Amygdala (tissue), 56 donors: ENCODE measurements at regions not wholly inside any gene's neighbourhood (a gene's known extent, or its start where the extent isn't known, plus 50 kb on each side); places are given as distances from the start of the nearest gene placed in this dataset.
A peak's percentile ranks its signal among the peaks of the same experiment; 100 is the strongest.
"Not testable (repeated sequence)": the region's sequence is repeated elsewhere in the genome, so short reads cannot be mapped to it uniquely, and the experiment has no call there.

Source experiments
- DNase-seq, 56 donors: peaks; one replicate each; lab custom pipeline; 2025; lab: John Stamatoyannopoulos, UW

GRCh38 chr16:10312784-10313724, 72.8 kb upstream of the ATF7IP2 start:
- DNase-seq, result no peak

DNA sequence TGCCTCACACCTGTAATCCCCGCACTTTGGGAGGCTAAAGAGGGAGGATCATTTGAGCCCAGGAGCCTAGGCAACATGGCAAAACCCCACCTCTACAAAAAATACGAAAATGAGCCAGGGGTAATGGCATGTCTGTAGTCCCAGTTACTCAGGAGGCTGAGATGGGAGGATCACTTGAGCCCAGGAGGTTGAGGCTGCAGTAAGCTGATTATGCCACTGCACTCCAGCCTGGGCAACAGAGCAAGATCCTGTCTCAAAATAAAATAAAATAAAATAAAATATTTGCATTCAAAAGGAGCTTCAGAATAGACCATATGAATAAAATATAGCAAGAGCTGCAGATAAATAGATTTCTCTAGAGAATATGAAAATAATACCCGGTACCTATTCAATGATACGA, 71.5 kb upstream of the ATF7IP2 start:
- DNase-seq, result no peak

DNA sequence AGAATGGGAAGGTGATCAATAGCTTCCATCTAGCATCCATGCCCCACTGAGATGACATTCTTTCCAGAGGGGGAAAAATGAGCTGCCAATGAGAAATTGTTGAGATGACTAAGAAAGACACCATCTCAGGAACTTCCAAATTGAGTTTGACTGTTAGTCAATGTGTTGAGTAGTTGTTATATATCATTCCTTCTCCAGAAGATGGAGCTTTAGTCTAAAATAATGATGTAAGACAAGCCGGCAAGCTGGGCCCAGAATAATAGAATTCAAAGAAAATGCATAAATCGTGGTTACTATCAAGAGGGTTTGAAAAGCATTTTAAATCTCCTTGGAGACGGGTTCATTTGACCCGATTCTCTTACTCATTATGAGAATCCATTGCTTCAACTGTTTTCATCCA, 71.0 kb upstream of the ATF7IP2 start:
- peak in 3 of 56 donors; percentile 1 to 7 (median 2) for DNase-seq

DNA sequence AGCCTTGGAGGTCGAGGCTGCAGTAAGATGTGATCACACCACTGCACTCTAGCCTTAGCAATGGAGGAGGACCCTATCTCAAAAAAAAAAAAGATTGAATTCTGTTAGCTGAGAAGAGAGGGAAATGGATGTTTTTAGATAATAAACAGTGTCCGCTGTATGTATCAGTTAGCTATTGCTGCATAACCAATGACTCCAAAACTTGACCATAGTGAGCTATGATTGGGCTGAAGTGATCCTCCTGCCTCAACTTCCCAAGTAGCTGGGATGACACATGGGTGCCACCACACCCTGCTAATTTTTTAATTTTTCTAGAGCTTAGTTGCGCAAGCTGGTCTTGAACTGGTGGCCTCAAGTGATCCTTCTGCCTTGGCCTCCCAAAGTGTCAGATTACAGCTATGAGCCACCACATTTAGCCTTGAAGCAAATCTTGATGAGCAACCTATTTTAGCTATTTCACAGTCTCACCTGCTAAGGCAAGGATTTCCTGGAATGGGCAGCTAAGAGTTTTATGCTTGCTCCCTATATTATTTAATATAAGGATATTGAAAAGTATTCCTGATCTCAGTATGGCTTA, 68.3 kb upstream of the ATF7IP2 start:
- DNase-seq, result no peak

GRCh38 chr16:10318798-10319500, 66.9 kb upstream of the ATF7IP2 start:
- peak in 1 of 56 donors; percentile 2 for DNase-seq

DNA sequence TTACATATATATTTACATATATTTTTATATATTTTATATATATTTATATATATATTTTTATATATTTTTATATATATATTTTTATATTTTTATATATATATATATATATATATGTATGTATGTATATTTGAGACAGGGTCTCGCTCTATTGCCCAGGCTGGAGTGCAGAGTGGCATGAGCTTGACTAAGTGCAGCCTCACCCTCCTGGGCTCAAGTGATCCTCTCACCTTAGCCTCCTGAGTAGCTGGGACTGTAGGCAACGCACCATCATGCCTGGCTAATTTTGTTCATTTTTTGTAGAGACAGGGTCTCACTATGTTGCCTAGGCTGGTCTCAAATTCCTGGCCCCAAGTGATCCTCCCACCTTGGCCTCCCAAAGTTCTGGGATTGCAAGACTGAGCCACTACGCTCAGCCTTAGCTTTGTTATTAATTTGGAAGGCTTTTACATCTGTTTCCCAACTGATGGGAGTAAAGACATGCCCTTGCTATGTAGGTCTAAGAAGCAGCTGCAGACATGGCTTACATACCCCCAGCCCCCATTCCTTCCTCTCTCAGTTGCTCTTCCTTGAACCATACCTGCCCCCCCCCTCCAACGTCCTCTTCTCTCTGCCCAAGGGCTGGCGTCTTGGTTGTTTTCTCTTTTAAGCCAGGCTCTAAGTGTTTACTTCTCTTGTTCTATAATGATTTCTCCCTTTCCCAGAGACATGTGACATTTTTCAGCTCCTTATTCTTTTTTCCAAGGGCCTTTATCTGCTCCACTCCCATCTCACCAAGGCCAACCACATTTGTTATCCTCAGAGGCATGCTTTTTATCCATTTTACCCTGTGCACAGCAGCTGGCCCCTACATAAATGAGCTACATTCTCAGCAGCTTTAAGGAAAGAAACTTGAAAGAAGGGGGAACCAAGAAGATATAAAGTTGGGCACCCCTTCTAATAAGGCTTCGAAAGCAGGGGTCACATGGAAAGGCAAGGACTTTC, 64.2 kb upstream of the ATF7IP2 start:
- DNase-seq, result no peak

- DNase-seq, result no peak
These were observed 62.9 kb upstream of the ATF7IP2 start for GRCh38 chr16:10322723-10323527.

- DNase-seq, result no peak
These were observed 62.4 kb upstream of the ATF7IP2 start for GRCh38 chr16:10323528-10323869.

- no peak for DNase-seq
These were observed 61.7 kb upstream of the ATF7IP2 start for GRCh38 chr16:10324210-10324609.

DNA sequence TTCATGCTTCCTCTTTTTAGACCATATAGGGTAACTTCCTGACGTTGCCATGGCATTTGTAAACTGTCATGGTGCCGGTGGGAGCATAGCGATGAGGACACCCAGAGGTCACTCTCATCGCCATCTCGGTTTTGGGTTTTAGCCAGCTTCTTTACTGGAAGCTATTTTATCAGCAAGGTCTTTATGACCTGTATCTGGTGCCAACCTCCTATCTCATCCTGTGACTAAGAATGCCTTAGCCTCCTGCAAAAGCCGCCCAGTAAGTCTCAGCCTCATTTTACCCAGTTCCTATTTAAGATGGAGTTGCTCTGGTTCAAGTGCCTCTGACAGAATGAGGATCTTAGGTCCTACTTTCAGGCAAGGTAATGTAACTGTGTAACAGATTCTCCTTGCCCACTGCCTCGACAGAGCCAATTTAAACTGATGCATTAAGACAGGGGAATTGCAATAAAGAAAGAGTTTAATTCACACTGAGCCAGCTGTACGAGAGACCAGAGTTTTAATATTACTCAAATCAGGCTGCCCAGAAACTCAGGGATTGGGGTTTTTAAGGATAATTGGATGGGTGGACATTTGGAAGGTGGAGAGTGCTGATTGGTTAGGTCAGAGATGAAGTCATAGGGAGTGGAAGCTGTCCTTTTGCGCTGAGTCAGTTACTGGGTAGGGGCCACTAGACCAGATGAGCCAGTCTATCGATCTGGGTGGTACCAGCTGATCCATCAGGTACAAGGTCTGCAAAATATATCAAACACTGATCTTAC, 59.9 kb upstream of the ATF7IP2 start:
- DNase-seq, result no peak

DNA sequence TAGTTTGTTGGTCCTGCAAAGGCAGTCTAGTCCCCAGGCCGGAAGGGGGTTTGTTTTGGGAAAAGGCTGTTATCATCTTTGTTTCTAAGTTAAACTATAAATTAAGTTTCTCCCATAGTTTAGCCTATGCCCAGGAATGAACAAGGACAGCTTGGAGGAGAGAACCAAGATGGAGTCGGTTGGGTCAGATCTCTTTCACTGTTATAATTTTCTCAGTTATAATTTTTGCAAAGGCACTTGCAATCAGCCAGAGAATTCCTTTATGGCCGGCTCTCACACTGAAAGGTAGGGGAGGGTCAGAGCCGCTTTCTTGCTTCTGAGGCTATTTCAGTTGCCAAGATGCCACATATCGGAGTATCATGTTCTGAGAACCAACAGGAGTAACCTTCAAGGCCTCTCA, 59.2 kb upstream of the ATF7IP2 start:
- DNase-seq, result no peak

GRCh38 chr16:10328291-10328690, 57.6 kb upstream of the ATF7IP2 start:
- not testable (repeated sequence) for DNase-seq

- DNase-seq, result no peak
These were observed 53.6 kb upstream of the ATF7IP2 start for GRCh38 chr16:10332241-10332640.

GRCh38 chr16:10332775-10333174, 53.1 kb upstream of the ATF7IP2 start:
- no peak for DNase-seq

DNA sequence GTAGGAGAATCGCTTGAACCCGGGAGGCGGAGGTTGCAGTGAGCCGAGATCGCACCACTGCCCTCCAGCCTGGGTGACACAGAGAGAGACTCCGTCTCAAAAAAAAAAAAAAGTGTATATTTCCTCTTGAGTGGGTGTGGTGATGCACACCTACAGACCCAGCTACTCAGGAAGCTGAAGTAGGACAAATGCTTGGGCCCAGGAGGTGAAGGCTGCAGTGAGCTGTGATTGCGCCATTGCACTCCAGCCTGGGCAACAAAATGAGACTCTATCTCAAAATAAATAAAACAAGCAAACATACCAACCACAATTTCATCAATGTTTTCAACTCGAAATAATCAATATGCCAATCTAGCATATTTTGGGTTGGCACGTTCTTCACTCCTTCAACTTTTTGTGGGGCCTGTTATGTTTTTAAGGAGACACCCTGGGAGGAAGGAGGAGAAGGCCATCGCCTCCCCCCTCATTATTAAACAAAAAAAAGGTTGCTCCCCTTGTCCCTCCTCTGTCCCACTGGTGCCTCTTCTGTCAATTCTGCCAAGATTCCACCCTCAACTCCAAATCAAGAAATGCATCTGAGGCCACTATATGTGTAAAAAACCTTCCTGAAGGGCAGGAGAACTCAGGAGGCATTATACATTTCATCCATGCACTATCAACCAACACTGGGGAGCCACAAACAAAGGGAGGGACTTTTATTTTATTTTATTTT, 52.4 kb upstream of the ATF7IP2 start:
- no peak for DNase-seq

DNA sequence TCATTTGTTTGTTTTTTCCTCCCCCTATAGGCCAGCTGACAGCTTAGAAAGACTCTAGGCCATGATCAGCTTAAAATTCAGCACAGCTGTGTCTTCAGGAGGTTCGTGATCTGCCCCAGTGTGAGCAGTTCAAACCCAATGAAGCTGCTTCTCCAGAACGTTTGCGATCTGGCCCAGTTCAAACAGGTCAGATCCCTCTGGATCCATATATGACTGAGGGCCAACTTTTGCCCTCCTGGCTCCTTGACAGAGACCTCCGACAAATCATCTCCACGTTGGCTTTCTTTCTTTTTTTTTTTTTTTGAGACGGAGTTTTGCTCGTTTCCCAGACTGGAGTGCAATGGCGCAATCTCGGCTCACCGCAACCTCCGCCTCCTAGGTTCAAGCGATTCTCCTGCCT, 50.2 kb upstream of the ATF7IP2 start:
- DNase-seq, result no peak
